A673 (cell line): ENCODE measurements at regions not wholly inside any gene's neighbourhood (a gene's known extent, or its start where the extent isn't known, plus 50 kb on each side); places are given as distances from the start of the nearest gene placed in this dataset.

Experiments used
- BruUV-seq: library from RNA; stranded (reverse); fragments of 400-500 nt; replicated peaks from 2 replicates; lab custom pipeline; 2021; lab: Mats Ljungman, UMichigan
- CTCF ChIA-PET: fragments of 300-600 bp; sonication (Branson Sonifier 250); formaldehyde crosslinking; loops from one replicate; lab custom pipeline; 2022; ENCODE audit warnings: antibody characterized with exemption; lab: Charles Lee
- POLR2A ChIA-PET: fragments of 300-600 bp; sonication (Branson Sonifier 250); formaldehyde crosslinking; loops from one replicate; lab custom pipeline; 2022; ENCODE audit warnings: antibody characterized with exemption; ENCODE audit not compliant: low non-redundant PET; lab: Charles Lee
- DNase-seq: peaks from one replicate; pipeline ENCODE4 v3.0.0-alpha.2; 2015; ENCODE audit warnings: low spot score
- H3K27ac ChIP-seq: fragments of 200-600 bp; sonication (generic); 2 replicates; pipeline ENCODE4 v1.5.1; 2016; ENCODE audit warnings: mixed run types, low read depth, mild to moderate bottlenecking, mixed read lengths, antibody characterized with exemption, low read length; ENCODE audit not compliant: poor library complexity, severe bottlenecking
- H3K27me3 ChIP-seq: fragments of 200-600 bp; sonication (generic); replicated peaks from 2 replicates; pipeline ENCODE4 v1.6.1; 2017; ENCODE audit warnings: mixed run types, low read depth, mild to moderate bottlenecking, mixed read lengths, antibody characterized with exemption, low read length; ENCODE audit not compliant: insufficient read depth, poor library complexity
- H3K36me3 ChIP-seq: fragments of 200-600 bp; sonication (generic); 2 replicates; pipeline ENCODE4 v1.6.1; 2016; ENCODE audit warnings: mixed run types, mild to moderate bottlenecking, mixed read lengths, antibody characterized with exemption, low read length; ENCODE audit not compliant: insufficient read depth, poor library complexity, severe bottlenecking
- H3K4me1 ChIP-seq: fragments of 200-600 bp; sonication (generic); 2 replicates; pipeline ENCODE4 v1.6.1; 2017; ENCODE audit warnings: mixed run types, mild to moderate bottlenecking, mixed read lengths, antibody characterized with exemption, low read length; ENCODE audit not compliant: insufficient read depth, poor library complexity, severe bottlenecking
- H3K4me3 ChIP-seq: fragments of 200-600 bp; sonication (generic); 2 replicates; pipeline ENCODE4 v1.5.1; 2016; ENCODE audit warnings: low read depth, mixed run types, mild to moderate bottlenecking, mixed read lengths, low read length; ENCODE audit not compliant: poor library complexity, severe bottlenecking
- H3K9me3 ChIP-seq: fragments of 200-600 bp; sonication (generic); 2 replicates; pipeline ENCODE4 v1.6.1; 2016; ENCODE audit warnings: mixed run types, low read depth, mild to moderate bottlenecking, mixed read lengths, antibody characterized with exemption, low read length; ENCODE audit not compliant: poor library complexity, severe bottlenecking
- EZH2 ChIP-seq: fragments of 200-600 bp; sonication (generic); IDR thresholded peaks from 2 replicates; pipeline ENCODE4 v1.6.1; 2017; ENCODE audit warnings: borderline replicate concordance, low read depth, mild to moderate bottlenecking, mixed read lengths, antibody characterized with exemption, low read length; ENCODE audit not compliant: poor library complexity, severe bottlenecking
- intact Hi-C: fragments of 100-400 bp; cut with micrococcal nuclease; formaldehyde crosslinking; loops from one replicate; pipeline ENCODE4 v1.10.0; 2022; ENCODE audit not compliant: unreplicated experiment
- TF ChIP-seq, protein P1 (sequence below): fragments of 300-800, 200-600 bp; sonication (generic); conservative IDR thresholded peaks from 2 replicates; pipeline ENCODE4 v1.5.1; 2017; ENCODE audit warnings: low read depth, mild to moderate bottlenecking, antibody characterized with exemption, low read length, moderate library complexity, mixed read lengths

DNA sequence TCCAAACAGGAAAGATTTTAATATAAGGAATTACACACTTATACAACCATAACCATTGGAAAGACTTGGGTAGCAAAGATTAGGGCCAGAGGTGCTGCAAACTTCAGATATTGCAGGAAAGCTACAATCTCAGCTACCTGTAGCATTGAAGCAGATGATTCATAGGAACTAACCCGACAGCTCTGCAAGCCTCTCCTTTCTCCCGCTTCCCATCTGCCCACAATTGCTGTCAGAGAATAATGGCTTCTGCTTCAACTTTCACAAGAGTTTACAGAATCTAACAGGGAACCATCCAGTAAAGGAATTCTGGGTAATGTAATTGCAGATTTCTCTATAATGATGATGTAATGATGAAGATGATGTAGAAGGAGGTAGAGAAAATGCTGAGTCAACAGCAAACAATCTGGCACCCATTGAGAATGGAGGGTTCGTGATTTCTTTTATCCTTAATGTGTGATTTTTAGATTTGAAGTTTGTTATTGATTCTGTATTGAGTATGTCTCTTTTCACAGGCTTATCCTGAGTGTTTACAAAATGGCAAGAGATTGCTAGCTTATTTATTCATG is 70.8 kb upstream of the USP47 start:
- ChIA-PET CTCF (no interaction called here), POLR2A (no interaction called here)
- DNase-seq: no peak
- no TSS peak for BruUV-seq
- Histone ChIP-seq H3K4me1 (no peaks in the 10 kb centered on the region), H3K27ac (no peak overlapping the region), H3K27me3 (peaks cover 18% of the 10 kb centered on the region), H3K4me3 (no peak overlapping the region), H3K36me3 (no peaks in the 10 kb centered on the region), H3K9me3 (no peaks in the 10 kb centered on the region)
- intact Hi-C loops: no loop called here
- no peak for TF ChIP-seq EZH2
- TF ChIP-seq, protein P1, sequence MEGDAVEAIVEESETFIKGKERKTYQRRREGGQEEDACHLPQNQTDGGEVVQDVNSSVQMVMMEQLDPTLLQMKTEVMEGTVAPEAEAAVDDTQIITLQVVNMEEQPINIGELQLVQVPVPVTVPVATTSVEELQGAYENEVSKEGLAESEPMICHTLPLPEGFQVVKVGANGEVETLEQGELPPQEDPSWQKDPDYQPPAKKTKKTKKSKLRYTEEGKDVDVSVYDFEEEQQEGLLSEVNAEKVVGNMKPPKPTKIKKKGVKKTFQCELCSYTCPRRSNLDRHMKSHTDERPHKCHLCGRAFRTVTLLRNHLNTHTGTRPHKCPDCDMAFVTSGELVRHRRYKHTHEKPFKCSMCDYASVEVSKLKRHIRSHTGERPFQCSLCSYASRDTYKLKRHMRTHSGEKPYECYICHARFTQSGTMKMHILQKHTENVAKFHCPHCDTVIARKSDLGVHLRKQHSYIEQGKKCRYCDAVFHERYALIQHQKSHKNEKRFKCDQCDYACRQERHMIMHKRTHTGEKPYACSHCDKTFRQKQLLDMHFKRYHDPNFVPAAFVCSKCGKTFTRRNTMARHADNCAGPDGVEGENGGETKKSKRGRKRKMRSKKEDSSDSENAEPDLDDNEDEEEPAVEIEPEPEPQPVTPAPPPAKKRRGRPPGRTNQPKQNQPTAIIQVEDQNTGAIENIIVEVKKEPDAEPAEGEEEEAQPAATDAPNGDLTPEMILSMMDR: no peak

DNA sequence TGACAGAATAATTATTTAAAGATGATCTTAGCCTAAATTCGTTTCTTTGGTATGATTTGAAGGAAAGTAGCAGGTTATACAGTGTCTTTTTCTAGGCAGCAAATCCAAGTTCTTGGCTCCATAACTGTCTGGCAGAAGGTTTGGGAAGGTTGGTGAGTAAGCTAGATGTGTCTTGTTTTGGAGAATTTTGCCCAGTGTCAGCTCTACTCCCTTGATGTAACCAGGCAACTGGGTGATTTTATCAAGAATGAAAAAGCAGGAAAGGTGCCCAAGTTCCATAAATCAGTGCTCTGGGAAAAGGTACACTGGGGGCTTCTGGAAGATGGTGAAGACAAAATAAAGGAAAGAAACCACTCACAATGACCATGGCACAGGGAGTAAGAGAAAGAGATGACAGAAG is 71.5 kb upstream of the USP47 start:
- POLR2A ChIA-PET: no interaction called here
- Histone ChIP-seq H3K4me3 (no peak overlapping the region), H3K36me3 (no peaks in the 10 kb centered on the region), H3K27me3 (peaks cover 11% of the 10 kb centered on the region), H3K9me3 (no peaks in the 10 kb centered on the region), H3K4me1 (no peaks in the 10 kb centered on the region), H3K27ac (no peak overlapping the region)
- CTCF ChIA-PET: no interaction called here
- TF ChIP-seq, protein P1: no peak
- TF ChIP-seq EZH2: no peak
- BruUV-seq: no TSS peak
- intact Hi-C loops: no loop called here
- DNase-seq: no peak

DNA sequence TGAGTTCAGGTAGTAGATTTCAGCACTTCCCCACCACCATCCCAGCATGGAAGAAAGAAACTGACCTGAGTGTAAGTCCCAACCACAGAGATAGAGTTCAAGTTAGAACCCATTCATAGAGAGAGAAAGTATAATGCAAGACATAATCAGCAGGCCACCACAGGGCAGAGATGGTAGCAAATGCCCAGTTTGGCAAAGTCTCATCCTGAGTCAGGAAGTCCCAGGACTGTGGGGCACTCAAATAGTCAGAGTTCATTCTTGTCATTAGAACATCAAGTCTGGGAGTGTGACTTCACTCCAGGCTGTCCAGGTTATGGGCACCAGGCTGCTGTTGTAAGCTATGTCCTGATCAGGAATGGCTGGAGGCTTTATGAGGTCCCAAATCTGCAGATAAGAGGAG is 72.0 kb upstream of the USP47 start:
- no peaks in the 10 kb centered on the region for H3K4me1 ChIP-seq
- TF ChIP-seq, protein P1: no peak
- intact Hi-C loops: no loop called here
- no peak overlapping the region for H3K27ac ChIP-seq
- CTCF ChIA-PET: no interaction called here
- H3K27me3 ChIP-seq: peaks cover 6% of the 10 kb centered on the region
- H3K36me3 ChIP-seq: no peaks in the 10 kb centered on the region
- POLR2A ChIA-PET: no interaction called here
- H3K4me3 ChIP-seq: no peak overlapping the region
- H3K9me3 ChIP-seq: no peaks in the 10 kb centered on the region
- no peak for DNase-seq
- BruUV-seq: no TSS peak
